IMR-90 (cell line): ENCODE measurements at regions not wholly inside any gene's neighbourhood (a gene's known extent, or its start where the extent isn't known, plus 50 kb on each side); places are given as distances from the start of the nearest gene placed in this dataset.

Experiments used
- ATAC-seq: fragments of 200-7000 bp; cut with Tn5 transposase; 2 replicates; pipeline ENCODE4 v1.9.1; 2020; ENCODE audit warnings: low read depth, mild to moderate bottlenecking, moderate library complexity
- BruUV-seq: library from RNA; stranded (reverse); fragments of 400-500 nt; replicated peaks from 2 replicates; lab custom pipeline; 2021; lab: Mats Ljungman, UMichigan
- CTCF ChIA-PET: fragments of 300-600 bp; formaldehyde crosslinking; extraction: SDS; loops from one replicate; lab custom pipeline; 2021; ENCODE audit warnings: antibody characterized with exemption; lab: Yijun Ruan, JAX
- POLR2A ChIA-PET: fragments of 300-600 bp; sonication (Branson Sonifier 250); formaldehyde crosslinking; loops from one replicate; lab custom pipeline; 2022; ENCODE audit warnings: antibody characterized with exemption; ENCODE audit not compliant: unreplicated experiment; lab: Charles Lee
- DNase-seq: peaks from one replicate; pipeline ENCODE4 v3.0.0; 2013
- H2AFZ ChIP-seq: replicated peaks from 2 replicates; pipeline ENCODE3; 2013; ENCODE audit warnings: low read length, mild to moderate bottlenecking; ENCODE audit not compliant: poor library complexity
- H2AK5ac ChIP-seq: 2 replicates; pipeline ENCODE4 v1.6.1; 2013; ENCODE audit warnings: low read depth, low read length, inconsistent platforms
- H2AK9ac ChIP-seq: replicated peaks from 2 replicates; pipeline ENCODE3; 2013; ENCODE audit warnings: mild to moderate bottlenecking, low read depth, low read length, moderate library complexity; ENCODE audit not compliant: poor library complexity
- H2BK120ac ChIP-seq: 2 replicates; pipeline ENCODE4 v1.6.1; 2013; ENCODE audit warnings: low read depth, low read length, inconsistent platforms
- H2BK15ac ChIP-seq: 3 replicates; pipeline ENCODE4 v1.6.1; 2013; ENCODE audit warnings: low read depth, low read length, inconsistent platforms
- H2BK20ac ChIP-seq: 2 replicates; pipeline ENCODE4 v1.6.1; 2013; ENCODE audit warnings: low read depth, mild to moderate bottlenecking, inconsistent platforms, low read length, moderate library complexity
- H2BK5ac ChIP-seq: 2 replicates; pipeline ENCODE4 v1.6.1; 2013; ENCODE audit warnings: mild to moderate bottlenecking, low read depth, low read length, inconsistent platforms; ENCODE audit not compliant: poor library complexity, severe bottlenecking
- H3K14ac ChIP-seq: replicated peaks from 2 replicates; pipeline ENCODE4 v1.6.1; 2013; ENCODE audit warnings: low read depth, low read length, inconsistent platforms
- H3K18ac ChIP-seq: 2 replicates; pipeline ENCODE4 v1.6.1; 2013; ENCODE audit warnings: low read depth, low read length, control low read depth
- H3K23ac ChIP-seq: 2 replicates; pipeline ENCODE4 v1.6.1; 2013; ENCODE audit warnings: low read depth, low read length, inconsistent platforms
- H3K27ac ChIP-seq: 2 replicates; pipeline ENCODE4 v1.5.1; 2013; ENCODE audit warnings: mild to moderate bottlenecking, control low read depth, low read length; ENCODE audit not compliant: insufficient read depth
- H3K27me3 ChIP-seq: 2 replicates; pipeline ENCODE4 v1.6.1; 2013; ENCODE audit warnings: low read length; ENCODE audit not compliant: control insufficient read depth, insufficient read depth
- H3K36me3 ChIP-seq: 2 replicates; pipeline ENCODE4 v1.6.1; 2013; ENCODE audit warnings: low read length, mixed read lengths; ENCODE audit not compliant: control insufficient read depth, insufficient read depth
- H3K4ac ChIP-seq: 2 replicates; pipeline ENCODE4 v1.6.1; 2013; ENCODE audit warnings: low read depth, low read length, inconsistent platforms
- H3K4me1 ChIP-seq: 2 replicates; pipeline ENCODE4 v1.6.1; 2013; ENCODE audit warnings: low read length, mixed read lengths; ENCODE audit not compliant: control insufficient read depth, insufficient read depth
- H3K4me2 ChIP-seq: 2 replicates; pipeline ENCODE4 v1.6.1; 2013; ENCODE audit warnings: low read depth, mild to moderate bottlenecking, control low read depth, low read length, moderate library complexity
- H3K4me3 ChIP-seq: 2 replicates; pipeline ENCODE4 v1.5.1; 2013; ENCODE audit warnings: low read depth, mild to moderate bottlenecking, control low read depth, low read length, moderate library complexity; ENCODE audit not compliant: insufficient read depth
- H3K56ac ChIP-seq: 2 replicates; pipeline ENCODE4 v1.6.1; 2013; ENCODE audit warnings: low read length, inconsistent platforms; ENCODE audit not compliant: insufficient read depth; ENCODE audit errors: extremely low read depth
- H3K79me1 ChIP-seq, 2 experiments: 2 replicates each; pipeline ENCODE4 v1.6.1; 2013; ENCODE audit warnings: low read length in 2 of 2, inconsistent platforms in 1 of 2, low read depth in 1 of 2
- H3K9ac ChIP-seq: 2 replicates; pipeline ENCODE4 v1.6.1; 2013; ENCODE audit warnings: low read depth, low read length, control low read depth
- H3K9me1 ChIP-seq: 2 replicates; pipeline ENCODE4 v1.6.1; 2013; ENCODE audit warnings: low read length, inconsistent platforms; ENCODE audit not compliant: insufficient read depth
- H3K9me3 ChIP-seq: 2 replicates; pipeline ENCODE4 v1.6.1; 2013; ENCODE audit warnings: low read length; ENCODE audit not compliant: control insufficient read depth, insufficient read depth
- H4K20me1 ChIP-seq: 2 replicates; pipeline ENCODE4 v1.6.1; 2013; ENCODE audit warnings: low read length, inconsistent platforms; ENCODE audit not compliant: insufficient read depth
- H4K5ac ChIP-seq: 2 replicates; pipeline ENCODE4 v1.6.1; 2013; ENCODE audit warnings: mild to moderate bottlenecking, low read depth, low read length, control low read depth
- H4K8ac ChIP-seq, 2 experiments: 2 replicates each; pipeline ENCODE4 v1.6.1; 2013; ENCODE audit warnings: low read depth in 2 of 2, low read length in 2 of 2, control low read depth in 1 of 2, inconsistent platforms in 1 of 2
- H4K91ac ChIP-seq: 2 replicates; pipeline ENCODE4 v1.6.1; 2013; ENCODE audit warnings: low read depth, low read length, inconsistent platforms; ENCODE audit not compliant: insufficient read depth
- SMC3 ChIP-seq: fragments of 150-350 bp; IDR thresholded peaks from 2 replicates; pipeline ENCODE4 v1.6.1; 2016; ENCODE audit warnings: low read depth, mild to moderate bottlenecking, antibody characterized with exemption, low read length, moderate library complexity
- WGBS, 2 experiments: methylation state at CpG; one replicate each; pipeline versions ENCODE4 v1.1.5 to v1.1.7; 2013; ENCODE audit warnings: missing lambda C conversion rate in 2 of 2; ENCODE audit not compliant: insufficient read length in 1 of 2; ENCODE audit errors: extremely low coverage in 2 of 2; 5-methylcytosine and 5-hydroxymethylcytosine counted together
- dilution Hi-C: fragments of 300-500 bp; cut with HindIII; formaldehyde crosslinking; loops from one replicate; pipeline ENCODE4 v1.14.3; 2018; ENCODE audit warnings: low sequenced_read_pairs; ENCODE audit not compliant: unreplicated experiment
- in situ Hi-C: fragments of 300-500 bp; cut with MboI; formaldehyde crosslinking; loops from 3 replicates; pipeline ENCODE4 v1.14.3; 2019; ENCODE audit warnings: low sequenced_read_pairs, inconsistent platforms, mixed read lengths
- intact Hi-C: fragments of 100-400 bp; cut with micrococcal nuclease; formaldehyde crosslinking; loops from 2 replicates; pipeline ENCODE4 v1.10.0; 2022

DNA sequence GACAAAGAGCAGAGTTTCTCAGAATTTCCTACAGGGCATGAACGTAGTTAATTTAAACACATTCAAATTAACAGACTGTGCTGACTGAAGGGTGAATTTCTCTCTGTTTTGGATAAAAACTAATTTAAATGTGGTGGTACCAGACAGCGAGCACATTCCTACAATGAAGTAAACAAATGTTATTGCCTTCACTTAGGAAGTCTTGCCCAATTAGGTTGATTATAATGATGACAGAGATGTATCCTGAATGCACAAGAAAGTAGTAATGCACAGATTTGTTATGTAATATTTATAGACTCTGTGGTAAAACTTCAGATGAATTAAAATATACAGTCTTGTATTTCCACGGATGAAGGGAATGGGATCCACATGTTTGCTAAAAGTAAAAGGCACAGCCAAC lies 507.2 kb downstream of the EPHA4 start:
- no peaks in the 10 kb centered on the region for H3K79me1 ChIP-seq
- in situ Hi-C loops: no loop called here
- H4K8ac ChIP-seq: no peak overlapping the region
- H3K27ac ChIP-seq: no peak overlapping the region
- no peak overlapping the region for H2BK20ac ChIP-seq
- ATAC-seq (no peak; the same call in 1 of the 2 replicates), DNase-seq (no peak)
- H2BK120ac ChIP-seq: no peak overlapping the region
- dilution Hi-C loops: no loop called here
- no peak overlapping the region for H2AK5ac ChIP-seq
- H3K9me1 ChIP-seq: no peaks in the 10 kb centered on the region
- H2AK9ac ChIP-seq: no peak overlapping the region
- H2AFZ ChIP-seq: no peak overlapping the region
- no peaks in the 10 kb centered on the region for H3K4me1 ChIP-seq
- no peak overlapping the region for H4K5ac ChIP-seq
- POLR2A ChIA-PET: no interaction called here
- no peak overlapping the region for H2BK15ac ChIP-seq
- H3K4ac ChIP-seq: no peak overlapping the region
- no peak overlapping the region for H3K9ac ChIP-seq
- TF ChIP-seq SMC3: no peak
- intact Hi-C loops: loop anchor here (10.0 kb wide), 1 partner anchor 280 kb away; no protein-coding TSS in a partner anchor
- CTCF ChIA-PET: no interaction called here
- H3K4me3 ChIP-seq: no peak overlapping the region
- H3K9me3 ChIP-seq: no peaks in the 10 kb centered on the region
- 0% methylated on average over 1 of the region's 3 CpGs; no CpG with 5 or more reads in 1 of the 2 experiments for WGBS, 2 experiments
- H2BK5ac ChIP-seq: no peak overlapping the region
- no peak overlapping the region for H3K4me2 ChIP-seq
- H3K36me3 ChIP-seq: no peaks in the 10 kb centered on the region
- no peak overlapping the region for H3K23ac ChIP-seq
- H4K91ac ChIP-seq: no peak overlapping the region
- no TSS peak for BruUV-seq
- H3K56ac ChIP-seq: no peak overlapping the region
- no peaks in the 10 kb centered on the region for H3K27me3 ChIP-seq
- no peak overlapping the region for H3K14ac ChIP-seq
- no peaks in the 10 kb centered on the region for H4K20me1 ChIP-seq
- no peak overlapping the region for H3K18ac ChIP-seq
